Eye (tissue), 1 donor: ENCODE measurements at regions not wholly inside any gene's neighbourhood (a gene's known extent, or its start where the extent isn't known, plus 50 kb on each side); places are given as distances from the start of the nearest gene placed in this dataset.
A peak's percentile ranks its signal among the peaks of the same experiment; 100 is the strongest.
"Not testable (repeated sequence)": the region's sequence is repeated elsewhere in the genome, so short reads cannot be mapped to it uniquely, and the experiment has no call there.

Source experiments
- DNase-seq: peaks from one replicate; pipeline ENCODE4 v3.0.0-alpha.2; 2015

DNA sequence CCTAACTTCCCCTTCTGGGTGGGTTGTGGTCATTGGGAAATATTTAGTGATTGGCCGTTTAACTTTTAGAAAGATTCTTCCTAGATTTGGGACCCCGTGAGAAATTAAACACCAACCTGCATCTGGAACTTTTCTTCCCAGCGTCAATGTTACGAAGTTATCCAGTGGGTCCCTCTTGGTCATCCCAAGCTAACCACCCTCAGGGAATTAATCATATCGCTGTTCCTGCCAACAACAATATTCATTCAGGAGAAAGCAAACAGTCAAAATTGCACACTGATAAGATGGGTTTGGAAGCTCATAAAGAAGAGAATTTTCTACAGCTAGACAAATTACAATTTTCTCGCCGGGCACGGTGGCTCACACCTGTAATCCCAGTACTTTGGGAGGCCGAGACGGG, 121.2 kb upstream of the STX18 start:
- no peak for DNase-seq

GRCh38 chr4:4662230-4662629, 120.4 kb upstream of the STX18 start:
- DNase-seq: no peak

GRCh38 chr4:4659871-4660651, 118.2 kb upstream of the STX18 start:
- no peak for DNase-seq

GRCh38 chr4:4658052-4658451, 116.2 kb upstream of the STX18 start:
- DNase-seq: no peak

DNA sequence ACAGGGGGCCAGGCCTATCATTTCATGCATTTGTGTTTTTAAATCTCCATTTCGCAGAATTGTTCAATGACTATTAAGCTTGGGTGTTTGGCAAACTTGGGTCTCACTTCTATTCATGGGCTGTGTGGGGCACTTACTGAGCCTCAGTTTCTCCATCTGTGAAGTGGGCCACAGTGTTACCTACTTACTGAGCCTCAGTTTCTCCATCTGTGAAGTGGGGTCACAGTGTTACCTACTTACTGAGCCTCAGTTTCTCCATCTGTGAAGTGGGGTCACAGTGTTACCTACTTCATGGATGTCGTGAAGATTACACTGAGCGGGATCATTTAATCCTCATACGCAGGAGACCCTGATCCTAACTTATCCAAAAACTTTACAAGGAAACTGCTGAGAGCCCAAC, 115.1 kb upstream of the STX18 start:
- no peak for DNase-seq

GRCh38 chr4:4655901-4656300, 114.1 kb upstream of the STX18 start:
- no peak for DNase-seq

GRCh38 chr4:4655011-4655410, 113.2 kb upstream of the STX18 start:
- no peak for DNase-seq

DNA sequence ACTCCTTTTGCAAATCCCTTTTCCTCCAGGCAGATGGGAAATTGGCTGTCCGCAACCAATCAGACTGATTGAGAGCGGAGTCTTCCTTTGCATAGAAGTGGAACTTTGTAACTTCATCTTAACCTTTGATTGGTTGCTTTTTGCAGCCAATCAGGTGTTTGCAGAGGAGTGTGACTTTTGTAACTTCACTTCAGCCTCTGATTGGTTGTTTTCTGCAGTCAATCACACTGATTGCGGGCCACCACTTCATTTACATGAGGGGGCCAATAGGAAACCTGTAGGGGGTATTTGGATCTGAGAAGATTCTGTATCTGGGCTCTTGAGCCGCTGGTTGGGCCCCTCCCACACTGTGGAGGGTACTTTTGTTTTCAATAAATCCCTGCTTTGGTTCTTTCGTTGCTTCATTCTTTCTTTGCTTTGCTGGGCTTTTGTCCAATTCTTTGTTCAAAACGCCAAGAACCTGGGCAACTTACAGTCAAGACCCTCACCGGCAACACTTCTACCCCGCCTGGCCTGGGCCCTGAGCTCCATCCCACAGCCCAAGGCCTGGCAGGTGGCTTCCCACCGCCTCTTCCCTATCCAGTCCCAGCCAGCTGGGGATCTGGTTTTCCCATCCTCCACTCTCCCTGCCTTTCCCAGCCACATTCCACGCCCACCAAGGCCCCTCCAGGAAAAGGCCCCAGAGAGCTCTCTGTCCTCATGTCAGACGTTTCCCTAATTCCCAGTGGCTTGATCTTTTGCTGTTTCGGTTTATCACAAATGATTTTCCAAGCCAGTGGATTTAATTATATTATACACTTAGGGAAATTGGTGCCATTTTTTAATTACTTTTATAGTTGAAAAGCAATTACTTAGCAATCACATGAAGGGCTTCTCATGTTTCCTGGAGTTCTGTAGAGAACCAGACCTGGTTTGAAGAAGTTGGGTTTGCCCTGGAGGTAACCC, 110.2 kb upstream of the STX18 start:
- no peak for DNase-seq

DNA sequence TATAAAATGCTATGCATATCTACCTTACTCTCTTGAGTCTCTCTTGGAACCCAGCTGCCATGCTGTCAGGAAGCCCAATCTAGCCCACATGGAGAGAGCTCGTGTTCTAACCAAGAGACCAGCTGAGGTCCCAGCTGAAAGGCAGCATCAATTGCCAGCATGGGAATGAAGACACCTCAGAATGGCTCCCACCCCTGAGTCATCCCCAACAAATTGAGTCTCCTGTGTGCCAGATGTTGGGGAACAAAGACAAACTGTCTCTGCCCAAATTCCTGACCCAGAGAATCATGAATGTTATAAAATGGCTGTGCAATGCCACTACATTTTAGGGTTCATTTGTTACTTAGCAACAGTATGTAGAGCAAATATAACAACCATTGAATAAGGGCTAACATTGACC, 105.2 kb upstream of the STX18 start:
- DNase-seq: no peak

GRCh38 chr4:4645743-4646142, 103.9 kb upstream of the STX18 start:
- no peak for DNase-seq

DNA sequence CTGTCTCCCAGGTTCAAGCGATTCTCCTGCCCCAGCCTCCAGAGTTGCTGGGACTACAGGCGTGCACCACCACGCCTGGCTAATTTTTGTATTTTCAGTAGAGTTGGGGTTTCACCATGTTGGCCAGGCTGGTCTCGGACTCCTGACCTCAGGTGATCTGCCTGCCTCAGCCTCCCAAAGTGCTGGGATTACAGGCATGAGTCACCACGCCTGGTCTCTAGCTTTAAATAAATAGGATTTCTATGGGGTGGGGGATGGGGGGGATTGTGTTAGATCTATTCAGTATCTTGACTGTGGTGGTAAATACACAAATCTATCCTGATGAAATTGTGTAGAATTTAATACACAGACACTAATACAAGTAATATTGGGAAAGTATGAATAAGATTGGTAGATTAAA, 102.4 kb upstream of the STX18 start:
- not testable (repeated sequence) for DNase-seq

GRCh38 chr4:4643743-4644142, 101.9 kb upstream of the STX18 start:
- DNase-seq: not testable (repeated sequence)

DNA sequence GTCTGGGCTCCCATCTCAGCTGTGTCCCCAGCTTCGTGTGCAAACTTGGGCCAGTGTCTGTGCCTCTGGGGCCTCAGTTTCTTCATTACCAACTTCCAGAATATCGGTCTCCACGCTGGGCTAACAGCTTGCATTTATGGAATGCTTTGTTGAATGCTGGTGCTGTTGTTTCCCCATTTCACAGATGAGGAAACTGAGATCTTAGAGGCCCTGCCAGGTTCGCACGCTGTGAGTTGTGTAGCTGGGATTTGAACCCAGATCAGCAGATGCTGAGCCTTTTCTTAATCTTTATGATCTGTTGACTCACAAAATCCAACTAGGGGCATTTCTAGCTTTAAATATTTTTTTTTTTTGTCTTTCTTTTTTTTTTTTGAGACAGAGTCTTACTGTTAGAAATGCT, 101.5 kb upstream of the STX18 start:
- no peak for DNase-seq

GRCh38 chr4:4642496-4643000, 100.7 kb upstream of the STX18 start:
- DNase-seq: peak; percentile 12

DNA sequence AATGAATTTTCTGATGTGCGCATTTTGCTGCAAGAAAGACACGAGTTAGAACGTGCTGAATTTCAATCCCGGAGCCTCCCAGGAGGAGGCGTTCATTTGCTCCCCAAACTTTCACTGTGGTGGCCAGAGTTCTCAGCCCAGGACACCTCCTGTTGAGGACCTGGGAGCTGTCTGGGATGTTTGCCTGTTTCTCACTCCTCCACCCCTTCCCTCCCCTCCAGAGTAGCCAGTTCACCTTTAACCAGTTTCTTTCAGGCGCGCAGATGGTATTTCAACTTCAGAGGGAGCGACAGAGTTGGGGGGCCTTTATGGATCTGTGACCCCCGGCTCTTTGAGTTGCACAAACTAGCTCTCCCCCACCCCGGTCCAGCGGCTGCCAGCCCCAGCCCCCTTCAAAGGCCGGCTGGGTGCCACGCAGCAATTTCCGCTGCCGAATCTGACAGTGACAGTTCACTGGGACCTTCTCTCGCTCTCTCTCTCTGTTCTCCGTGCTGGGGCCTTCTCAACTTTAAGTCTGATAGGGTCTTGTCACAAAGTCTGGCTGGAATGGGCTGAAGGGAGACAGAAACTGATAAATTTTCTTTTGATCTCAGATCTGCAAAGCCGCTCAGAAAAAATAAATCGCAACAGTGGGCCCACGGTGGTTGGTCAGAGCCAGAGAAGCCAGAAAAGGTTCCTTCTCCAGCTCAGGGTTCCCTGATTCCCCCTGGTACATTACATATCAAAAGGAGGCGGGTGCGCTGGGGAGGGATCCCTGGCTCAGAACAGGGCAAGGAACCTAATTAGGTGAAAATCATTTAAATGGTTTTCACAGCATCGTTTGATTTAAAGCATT, 100.0 kb upstream of the STX18 start:
- DNase-seq: peak; percentile 12

DNA sequence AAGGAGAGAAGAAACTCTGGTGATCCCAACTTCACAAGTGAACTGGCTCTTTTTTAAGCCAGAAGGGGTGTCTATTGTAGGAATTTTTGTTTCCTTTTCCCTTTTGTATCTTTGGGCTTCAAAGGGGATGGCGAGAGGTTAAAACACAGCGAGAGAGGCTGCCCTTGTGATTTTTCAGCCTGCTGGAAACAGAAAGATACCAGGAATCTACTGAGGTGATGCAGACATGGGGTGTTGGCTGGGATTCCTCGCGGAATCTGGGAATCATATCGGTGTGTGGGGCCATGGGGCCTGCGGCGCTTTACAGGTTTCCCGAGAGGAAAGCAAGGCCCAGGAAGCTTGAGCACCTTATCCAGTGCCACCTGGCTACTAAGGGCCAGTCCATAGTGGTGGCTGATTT, 99.4 kb upstream of the STX18 start:
- DNase-seq: no peak

DNA sequence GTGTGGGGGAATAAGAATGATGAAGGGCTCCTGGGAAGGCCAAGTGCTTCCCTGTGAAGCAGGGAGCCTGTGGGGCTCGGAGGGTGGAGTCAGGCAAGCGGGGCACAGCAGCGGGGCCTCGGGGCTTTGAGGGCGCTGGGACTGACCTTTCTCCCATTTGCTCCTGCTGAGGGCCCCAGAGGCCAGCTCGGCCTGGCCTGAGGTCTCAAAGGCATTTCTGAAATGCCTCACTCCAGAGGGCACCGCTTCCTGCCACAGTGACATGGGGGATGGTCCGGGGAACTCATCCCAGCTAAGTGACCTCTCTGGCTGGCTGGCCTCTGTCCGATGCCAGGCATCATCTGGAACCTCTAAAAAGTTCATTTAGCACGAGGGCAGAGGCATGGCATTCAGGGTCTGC, 98.8 kb upstream of the STX18 start:
- DNase-seq: no peak

GRCh38 chr4:4639370-4639769, 97.5 kb upstream of the STX18 start:
- no peak for DNase-seq

DNA sequence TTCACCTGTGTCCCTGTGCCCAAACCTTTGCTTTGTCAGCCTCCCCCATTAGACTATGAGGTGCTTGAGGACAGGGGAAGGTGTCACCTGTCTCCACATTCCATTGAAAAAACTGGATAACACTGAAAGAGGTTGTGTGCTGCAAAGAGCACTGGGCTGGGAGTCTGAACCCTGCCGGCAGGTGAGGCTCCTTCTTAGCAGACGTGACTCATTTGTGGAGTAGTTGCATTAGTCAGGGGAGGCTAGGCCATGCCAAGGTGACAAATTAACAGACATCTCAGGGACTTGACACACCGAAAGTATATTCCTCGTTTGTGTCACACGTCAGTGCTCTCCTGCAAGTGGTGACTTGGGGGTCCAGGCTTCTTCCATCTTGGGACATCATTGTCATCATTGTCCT, 95.9 kb upstream of the STX18 start:
- no peak for DNase-seq

GRCh38 chr4:4633431-4633830, 91.6 kb upstream of the STX18 start:
- no peak for DNase-seq

DNA sequence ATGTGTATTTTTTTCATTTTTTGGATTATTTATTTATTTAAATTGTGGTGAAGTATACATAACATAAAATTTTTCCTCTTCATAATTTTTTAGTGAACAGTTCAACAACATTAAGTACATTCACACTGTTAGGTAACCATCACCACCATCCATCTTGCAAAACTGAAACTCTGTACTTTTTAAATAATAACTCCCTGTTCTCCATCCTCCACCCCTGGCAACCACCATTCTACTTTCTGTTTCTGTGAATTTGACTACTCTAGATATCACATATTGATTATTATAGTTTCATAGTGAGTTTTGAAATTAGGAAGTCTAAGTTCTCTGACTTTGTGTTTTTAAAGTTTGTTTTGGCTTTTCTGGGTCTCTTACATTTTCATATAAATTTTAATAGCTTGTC, 89.3 kb upstream of the STX18 start:
- no peak for DNase-seq

GRCh38 chr4:4627906-4628305, 86.1 kb upstream of the STX18 start:
- DNase-seq: no peak

DNA sequence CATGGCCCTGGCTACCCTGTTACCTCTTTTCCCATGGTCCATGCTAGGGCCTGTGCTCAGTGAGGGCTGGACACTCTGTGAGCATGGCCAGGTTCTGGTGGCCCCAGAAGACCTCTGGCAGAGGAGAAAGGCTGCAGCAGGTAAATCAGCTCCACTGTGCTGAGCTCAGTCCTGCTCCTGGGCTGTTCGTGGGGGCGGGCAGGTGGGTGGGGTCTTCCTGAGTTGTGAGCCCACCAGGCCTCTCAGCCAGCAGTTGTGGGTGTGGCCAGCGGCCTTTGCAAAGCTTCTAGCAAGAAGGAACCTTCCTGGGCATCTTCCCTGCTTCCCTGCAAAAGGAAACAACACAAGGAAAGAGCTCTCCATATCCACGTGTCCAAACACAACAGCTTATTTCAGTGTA, 85.3 kb upstream of the STX18 start:
- DNase-seq: no peak
